ENCODE measurements at regions not wholly inside any gene's neighbourhood (a gene's known extent, or its start where the extent isn't known, plus 50 kb on each side); places are given as distances from the start of the nearest gene placed in this dataset.

DNA sequence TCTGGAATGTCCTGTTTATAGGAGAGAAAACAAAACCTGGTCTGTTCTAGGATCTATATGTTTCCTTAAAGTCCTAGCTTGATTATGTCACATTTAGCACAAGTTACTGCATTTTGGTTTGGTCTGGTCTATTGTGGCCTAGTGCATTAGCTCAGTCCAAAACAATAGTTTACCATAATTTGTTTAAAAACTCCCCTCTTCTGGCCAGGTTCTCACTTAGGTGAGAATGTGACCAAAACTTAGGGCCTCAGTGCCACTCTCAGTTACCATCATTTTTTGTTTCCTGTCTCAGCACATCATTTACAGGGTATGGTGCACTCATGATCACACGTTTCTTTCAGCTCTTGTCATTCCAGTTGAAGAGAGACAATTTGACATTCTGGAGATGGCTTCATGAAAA is 378.5 kb downstream of the KLHL4 start:
- TF ChIP-seq, protein P1, sequence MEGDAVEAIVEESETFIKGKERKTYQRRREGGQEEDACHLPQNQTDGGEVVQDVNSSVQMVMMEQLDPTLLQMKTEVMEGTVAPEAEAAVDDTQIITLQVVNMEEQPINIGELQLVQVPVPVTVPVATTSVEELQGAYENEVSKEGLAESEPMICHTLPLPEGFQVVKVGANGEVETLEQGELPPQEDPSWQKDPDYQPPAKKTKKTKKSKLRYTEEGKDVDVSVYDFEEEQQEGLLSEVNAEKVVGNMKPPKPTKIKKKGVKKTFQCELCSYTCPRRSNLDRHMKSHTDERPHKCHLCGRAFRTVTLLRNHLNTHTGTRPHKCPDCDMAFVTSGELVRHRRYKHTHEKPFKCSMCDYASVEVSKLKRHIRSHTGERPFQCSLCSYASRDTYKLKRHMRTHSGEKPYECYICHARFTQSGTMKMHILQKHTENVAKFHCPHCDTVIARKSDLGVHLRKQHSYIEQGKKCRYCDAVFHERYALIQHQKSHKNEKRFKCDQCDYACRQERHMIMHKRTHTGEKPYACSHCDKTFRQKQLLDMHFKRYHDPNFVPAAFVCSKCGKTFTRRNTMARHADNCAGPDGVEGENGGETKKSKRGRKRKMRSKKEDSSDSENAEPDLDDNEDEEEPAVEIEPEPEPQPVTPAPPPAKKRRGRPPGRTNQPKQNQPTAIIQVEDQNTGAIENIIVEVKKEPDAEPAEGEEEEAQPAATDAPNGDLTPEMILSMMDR (conservative IDR thresholded peaks at IDR 0.05; ENCODE audit: low read length): no peak
- no peak for TF ChIP-seq EZH2phosphoT487 (IDR thresholded peaks at IDR 0.05; ENCODE audit: borderline replicate concordance, low read depth, low read length)

Data from OCI-LY7 (cell line).